ENCODE measurements at regions not wholly inside any gene's neighbourhood (a gene's known extent, or its start where the extent isn't known, plus 50 kb on each side); places are given as distances from the start of the nearest gene placed in this dataset.

- H3K27me3 ChIP-seq (ENCODE audit: control insufficient read depth, insufficient read depth, low read length): no peaks in the 10 kb centered on the region
- no peaks in the 10 kb centered on the region for H3K36me3 ChIP-seq (replicated peaks; ENCODE audit: control insufficient read depth, insufficient read depth, low read length)
- no peak overlapping the region for H3K4me3 ChIP-seq (ENCODE audit: insufficient read depth, low read depth, low read length)
- no peak for DNase-seq
These were observed 109.0 kb upstream of the ETV3 start for GRCh38 chr1:157247005-157247763.

GRCh38 chr1:157245823-157246222, 107.6 kb upstream of the ETV3 start:
- H3K27me3 ChIP-seq (ENCODE audit: control insufficient read depth, insufficient read depth, low read length): no peaks in the 10 kb centered on the region
- no peak for DNase-seq
- H3K36me3 ChIP-seq (replicated peaks; ENCODE audit: control insufficient read depth, insufficient read depth, low read length): no peaks in the 10 kb centered on the region

GRCh38 chr1:157241185-157241538, 103.0 kb upstream of the ETV3 start:
- H3K36me3 ChIP-seq (replicated peaks; ENCODE audit: control insufficient read depth, insufficient read depth, low read length): no peaks in the 10 kb centered on the region
- no peak for DNase-seq
- H3K4me3 ChIP-seq (ENCODE audit: insufficient read depth, low read depth, low read length): no peak overlapping the region
- no peaks in the 10 kb centered on the region for H3K27me3 ChIP-seq (ENCODE audit: control insufficient read depth, insufficient read depth, low read length)

More at GRCh38 chr1:157245823-157246222, 107.6 kb upstream of the ETV3 start:
- H3K4me3 ChIP-seq (ENCODE audit: insufficient read depth, low read depth, low read length): no peak overlapping the region

- no peak overlapping the region for H3K4me3 ChIP-seq (ENCODE audit: insufficient read depth, low read depth, low read length)
These were observed 102.4 kb upstream of the ETV3 start for GRCh38 chr1:157240495-157241184.

GRCh38 chr1:157239936-157240335, 101.7 kb upstream of the ETV3 start:
- H3K27me3 ChIP-seq (ENCODE audit: control insufficient read depth, insufficient read depth, low read length): no peaks in the 10 kb centered on the region
- no peak overlapping the region for H3K4me3 ChIP-seq (ENCODE audit: insufficient read depth, low read depth, low read length)
- DNase-seq: no peak
- H3K36me3 ChIP-seq (replicated peaks; ENCODE audit: control insufficient read depth, insufficient read depth, low read length): no peaks in the 10 kb centered on the region

More at GRCh38 chr1:157240495-157241184, 102.4 kb upstream of the ETV3 start:
- DNase-seq: no peak
- Histone ChIP-seq H3K27me3 (ENCODE audit: control insufficient read depth, insufficient read depth, low read length) (no peaks in the 10 kb centered on the region), H3K36me3 (replicated peaks; ENCODE audit: control insufficient read depth, insufficient read depth, low read length) (no peaks in the 10 kb centered on the region)

- no peak overlapping the region for H3K4me3 ChIP-seq (ENCODE audit: insufficient read depth, low read depth, low read length)
- DNase-seq: no peak
- H3K27me3 ChIP-seq (ENCODE audit: control insufficient read depth, insufficient read depth, low read length): no peaks in the 10 kb centered on the region
- H3K36me3 ChIP-seq (replicated peaks; ENCODE audit: control insufficient read depth, insufficient read depth, low read length): no peaks in the 10 kb centered on the region
These were observed 100.4 kb upstream of the ETV3 start for GRCh38 chr1:157238585-157238984.

- Histone ChIP-seq H3K4me3 (ENCODE audit: insufficient read depth, low read depth, low read length) (no peak overlapping the region), H3K36me3 (replicated peaks; ENCODE audit: control insufficient read depth, insufficient read depth, low read length) (no peaks in the 10 kb centered on the region), H3K27me3 (ENCODE audit: control insufficient read depth, insufficient read depth, low read length) (no peaks in the 10 kb centered on the region)
- no peak for DNase-seq
These were observed 99.8 kb upstream of the ETV3 start for GRCh38 chr1:157237981-157238380.

- Histone ChIP-seq H3K36me3 (replicated peaks; ENCODE audit: control insufficient read depth, insufficient read depth, low read length) (no peaks in the 10 kb centered on the region), H3K4me3 (ENCODE audit: insufficient read depth, low read depth, low read length) (no peak overlapping the region), H3K27me3 (ENCODE audit: control insufficient read depth, insufficient read depth, low read length) (no peaks in the 10 kb centered on the region)
- no peak for DNase-seq
These were observed 99.3 kb upstream of the ETV3 start for GRCh38 chr1:157237522-157237921.

GRCh38 chr1:157236072-157236471, 97.9 kb upstream of the ETV3 start:
- no peak overlapping the region for H3K4me3 ChIP-seq (ENCODE audit: insufficient read depth, low read depth, low read length)
- DNase-seq: no peak
- no peaks in the 10 kb centered on the region for H3K36me3 ChIP-seq (replicated peaks; ENCODE audit: control insufficient read depth, insufficient read depth, low read length)
- no peaks in the 10 kb centered on the region for H3K27me3 ChIP-seq (ENCODE audit: control insufficient read depth, insufficient read depth, low read length)

GRCh38 chr1:157235307-157235706, 97.1 kb upstream of the ETV3 start:
- no peak for DNase-seq
- Histone ChIP-seq H3K36me3 (replicated peaks; ENCODE audit: control insufficient read depth, insufficient read depth, low read length) (no peaks in the 10 kb centered on the region), H3K27me3 (ENCODE audit: control insufficient read depth, insufficient read depth, low read length) (no peaks in the 10 kb centered on the region), H3K4me3 (ENCODE audit: insufficient read depth, low read depth, low read length) (no peak overlapping the region)

- Histone ChIP-seq H3K27me3 (ENCODE audit: control insufficient read depth, insufficient read depth, low read length) (no peaks in the 10 kb centered on the region), H3K36me3 (replicated peaks; ENCODE audit: control insufficient read depth, insufficient read depth, low read length) (no peaks in the 10 kb centered on the region), H3K4me3 (ENCODE audit: insufficient read depth, low read depth, low read length) (no peak overlapping the region)
- DNase-seq: no peak
These were observed 96.6 kb upstream of the ETV3 start for GRCh38 chr1:157234705-157235273.

- H3K27me3 ChIP-seq (ENCODE audit: control insufficient read depth, insufficient read depth, low read length): no peaks in the 10 kb centered on the region; the same call in 1 of the 2 replicates
These were observed 94.9 kb upstream of the ETV3 start for GRCh38 chr1:157233131-157233530.

GRCh38 chr1:157231846-157232525, 93.8 kb upstream of the ETV3 start:
- no peaks in the 10 kb centered on the region for H3K36me3 ChIP-seq (replicated peaks; ENCODE audit: control insufficient read depth, insufficient read depth, low read length)
- no peak for DNase-seq
- no peaks in the 10 kb centered on the region; the same call in 1 of the 2 replicates for H3K27me3 ChIP-seq (ENCODE audit: control insufficient read depth, insufficient read depth, low read length)
- H3K4me3 ChIP-seq (ENCODE audit: insufficient read depth, low read depth, low read length): no peak overlapping the region

More at GRCh38 chr1:157233131-157233530, 94.9 kb upstream of the ETV3 start:
- Histone ChIP-seq H3K4me3 (ENCODE audit: insufficient read depth, low read depth, low read length) (no peak overlapping the region), H3K36me3 (replicated peaks; ENCODE audit: control insufficient read depth, insufficient read depth, low read length) (no peaks in the 10 kb centered on the region)
- DNase-seq: no peak

GRCh38 chr1:157230500-157230899, 92.3 kb upstream of the ETV3 start:
- no peaks in the 10 kb centered on the region; the same call in 1 of the 2 replicates for H3K27me3 ChIP-seq (ENCODE audit: control insufficient read depth, insufficient read depth, low read length)
- no peak for DNase-seq
- no peaks in the 10 kb centered on the region for H3K36me3 ChIP-seq (replicated peaks; ENCODE audit: control insufficient read depth, insufficient read depth, low read length)
- no peak overlapping the region for H3K4me3 ChIP-seq (ENCODE audit: insufficient read depth, low read depth, low read length)
